PC-3 (cell line): ENCODE measurements at regions not wholly inside any gene's neighbourhood (a gene's known extent, or its start where the extent isn't known, plus 50 kb on each side); places are given as distances from the start of the nearest gene placed in this dataset.
A peak's percentile ranks its signal among the peaks of the same experiment; 100 is the strongest.

Experiments used
- EZH2 ChIP-seq: fragments of 300-600 bp; sonication (generic); IDR thresholded peaks from one replicate; pipeline ENCODE4 v1.6.1; 2017; ENCODE audit warnings: antibody characterized with exemption, mild to moderate bottlenecking, low read length; ENCODE audit not compliant: unreplicated experiment
- TF ChIP-seq, protein P1 (sequence below): fragments of 300-600 bp; sonication (generic); conservative IDR thresholded peaks from 2 replicates; pipeline ENCODE4 v1.5.1; 2017; ENCODE audit warnings: antibody characterized with exemption, low read depth, mild to moderate bottlenecking, low read length

DNA sequence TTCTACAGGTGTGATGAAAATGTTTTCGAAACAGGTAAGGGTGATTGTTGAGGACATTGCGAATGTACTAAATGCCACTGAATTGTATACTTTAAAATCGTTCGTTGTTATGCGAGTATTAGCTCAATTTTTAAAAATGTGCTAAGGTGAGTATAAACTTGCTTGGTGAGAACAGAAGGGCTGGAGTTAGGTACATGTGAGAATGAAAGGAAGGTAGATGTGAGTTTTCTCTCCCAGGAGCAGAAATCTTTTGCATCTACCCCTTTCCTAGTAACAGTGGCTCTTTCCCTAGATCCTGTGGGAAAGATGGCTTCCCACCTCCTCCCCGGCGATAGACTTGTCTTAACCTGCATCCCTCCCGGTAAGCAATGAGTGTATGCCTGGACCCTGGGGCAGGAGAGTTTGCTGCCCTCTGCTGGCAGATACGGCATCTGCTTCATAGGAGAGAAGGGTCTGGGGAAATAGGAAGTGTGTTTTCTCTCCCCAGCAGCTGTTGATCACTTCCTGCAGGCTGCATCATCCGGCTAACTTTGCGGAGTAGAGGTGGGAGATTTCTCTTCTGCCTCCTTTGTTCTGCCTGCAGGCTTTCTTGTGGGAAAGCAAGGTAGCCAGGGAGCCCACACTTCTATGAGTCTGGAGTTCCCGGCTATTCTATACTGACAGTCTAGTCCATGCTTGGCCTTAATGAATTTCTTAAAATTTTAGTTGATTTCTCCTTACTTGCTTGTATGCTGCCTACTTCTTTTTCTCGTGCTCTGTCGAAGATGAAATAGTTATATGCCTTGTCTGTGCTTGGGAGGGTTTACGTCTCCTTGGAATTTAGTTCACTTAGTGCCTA is 373.3 kb upstream of the SEMA6A start:
- TF ChIP-seq, protein P1, sequence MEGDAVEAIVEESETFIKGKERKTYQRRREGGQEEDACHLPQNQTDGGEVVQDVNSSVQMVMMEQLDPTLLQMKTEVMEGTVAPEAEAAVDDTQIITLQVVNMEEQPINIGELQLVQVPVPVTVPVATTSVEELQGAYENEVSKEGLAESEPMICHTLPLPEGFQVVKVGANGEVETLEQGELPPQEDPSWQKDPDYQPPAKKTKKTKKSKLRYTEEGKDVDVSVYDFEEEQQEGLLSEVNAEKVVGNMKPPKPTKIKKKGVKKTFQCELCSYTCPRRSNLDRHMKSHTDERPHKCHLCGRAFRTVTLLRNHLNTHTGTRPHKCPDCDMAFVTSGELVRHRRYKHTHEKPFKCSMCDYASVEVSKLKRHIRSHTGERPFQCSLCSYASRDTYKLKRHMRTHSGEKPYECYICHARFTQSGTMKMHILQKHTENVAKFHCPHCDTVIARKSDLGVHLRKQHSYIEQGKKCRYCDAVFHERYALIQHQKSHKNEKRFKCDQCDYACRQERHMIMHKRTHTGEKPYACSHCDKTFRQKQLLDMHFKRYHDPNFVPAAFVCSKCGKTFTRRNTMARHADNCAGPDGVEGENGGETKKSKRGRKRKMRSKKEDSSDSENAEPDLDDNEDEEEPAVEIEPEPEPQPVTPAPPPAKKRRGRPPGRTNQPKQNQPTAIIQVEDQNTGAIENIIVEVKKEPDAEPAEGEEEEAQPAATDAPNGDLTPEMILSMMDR = peak; percentile 61
- TF ChIP-seq EZH2 = no peak
